KBM-7 (cell line): ENCODE measurements at regions not wholly inside any gene's neighbourhood (a gene's known extent, or its start where the extent isn't known, plus 50 kb on each side); places are given as distances from the start of the nearest gene placed in this dataset.
A peak's percentile ranks its signal among the peaks of the same experiment; 100 is the strongest.

ENCODE experiments used
- DNase-seq: peaks from one replicate; pipeline ENCODE4 v3.0.0-alpha.2; 2015
- in situ Hi-C: fragments of 300-500 bp; cut with MboI; formaldehyde crosslinking; loops from 2 replicates; pipeline ENCODE4 v1.14.3; 2020; ENCODE audit warnings: low sequenced_read_pairs, low pct_unique_long_range_greater_than_20kb, mixed read lengths

DNA sequence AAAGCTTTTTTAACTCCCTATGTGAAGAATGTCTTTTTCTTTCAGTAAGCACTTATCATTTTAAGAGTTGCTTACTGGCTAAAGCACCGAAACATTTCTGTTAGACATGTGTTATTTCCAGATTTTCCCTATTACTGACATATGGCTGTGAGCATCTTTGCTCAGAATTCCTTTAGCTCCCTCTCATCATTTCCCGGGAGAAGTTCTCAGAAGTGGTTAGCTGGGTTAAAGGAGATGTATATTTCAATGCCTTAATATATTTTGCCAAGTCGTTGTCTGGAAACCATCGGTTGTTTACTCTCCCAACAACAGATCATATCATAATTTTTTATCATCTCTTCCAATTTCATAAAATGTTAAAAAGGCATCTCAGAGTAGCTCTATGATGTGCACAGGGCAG is 396.5 kb downstream of the OCA2 start:
- DNase-seq, result no peak
- in situ Hi-C loops, result no loop called here

DNA sequence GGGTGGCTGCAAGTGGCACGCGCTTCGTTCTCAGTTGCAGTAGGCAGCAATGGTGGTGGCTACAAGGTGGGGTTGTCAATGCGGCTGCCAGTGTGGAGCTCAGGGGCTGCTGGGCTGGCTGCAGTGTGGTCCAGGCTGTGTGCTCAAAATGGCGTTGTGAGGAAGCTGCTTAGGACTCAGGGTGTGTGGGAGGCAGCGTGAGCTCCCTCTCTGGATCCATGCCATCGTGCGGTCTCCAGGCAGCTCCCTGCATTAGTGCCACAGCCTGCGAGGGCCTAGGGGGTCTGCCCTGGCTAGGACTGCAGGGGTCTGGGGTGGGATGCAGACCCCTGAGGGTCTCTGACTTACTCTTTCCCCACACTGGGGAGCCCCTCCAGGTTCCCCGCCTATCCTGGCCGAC is 397.2 kb downstream of the OCA2 start:
- in situ Hi-C loops, result no loop called here
- no peak for DNase-seq

DNA sequence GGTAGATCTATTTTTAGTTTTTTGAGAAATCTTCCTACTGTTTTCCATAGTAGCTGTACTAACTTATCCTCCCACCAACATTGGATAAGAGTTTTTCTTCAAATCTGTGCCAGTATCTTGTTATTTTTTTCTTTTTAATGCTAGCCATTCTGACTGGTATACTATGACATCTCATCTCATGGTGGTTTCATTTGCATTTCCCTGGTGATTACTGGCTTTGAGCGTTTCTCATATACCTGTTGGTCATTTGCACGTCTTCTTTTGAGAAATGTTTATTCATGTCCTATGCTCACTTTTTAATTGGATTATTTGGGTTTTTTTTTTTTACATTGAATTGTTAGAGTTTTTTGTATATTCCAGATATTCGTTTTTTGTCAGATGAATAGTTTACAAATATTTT is 398.1 kb downstream of the OCA2 start:
- in situ Hi-C loops, result no loop called here
- no peak for DNase-seq

DNA sequence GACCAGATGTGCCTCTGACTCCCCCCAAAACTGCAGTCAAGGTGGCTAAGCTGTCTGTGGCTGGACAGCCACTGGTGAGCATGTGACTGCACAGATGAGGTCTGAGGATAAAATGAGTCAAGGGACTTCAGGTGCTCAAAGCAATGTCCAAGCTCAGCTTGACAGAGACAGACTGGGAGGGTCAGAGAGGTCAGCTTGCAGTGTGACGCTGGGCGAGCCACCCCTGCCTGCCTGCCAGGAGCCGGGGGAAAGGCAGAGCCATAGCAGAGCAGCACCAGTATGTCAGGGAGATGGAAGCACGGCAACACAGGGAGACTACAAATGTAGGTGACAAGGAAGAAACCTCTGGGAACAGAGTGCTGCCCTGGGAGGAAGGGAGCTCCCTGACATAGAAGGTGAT is 399.4 kb downstream of the OCA2 start:
- DNase-seq, result no peak
- in situ Hi-C loops, result no loop called here

DNA sequence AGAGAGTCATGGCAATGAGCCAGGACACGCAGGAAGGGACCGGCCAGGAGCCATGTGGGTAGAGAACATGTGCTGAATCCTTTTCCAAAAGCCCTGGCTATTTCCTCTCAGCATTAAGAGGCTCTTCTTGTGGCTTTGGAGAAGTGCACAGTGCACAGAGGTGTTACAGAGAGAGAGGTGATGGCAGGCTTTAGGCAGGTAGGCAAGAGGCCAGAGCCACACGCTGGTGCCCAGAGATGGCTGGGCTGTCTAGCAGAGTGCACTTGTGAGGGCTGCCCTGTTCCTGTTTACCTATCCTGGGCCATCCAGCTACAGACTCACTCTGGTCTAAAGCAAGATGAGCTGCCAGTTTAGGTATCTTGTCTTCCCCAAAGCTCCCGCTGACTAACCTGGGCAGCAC is 402.6 kb downstream of the OCA2 start:
- in situ Hi-C loops, result no loop called here
- no peak for DNase-seq

DNA sequence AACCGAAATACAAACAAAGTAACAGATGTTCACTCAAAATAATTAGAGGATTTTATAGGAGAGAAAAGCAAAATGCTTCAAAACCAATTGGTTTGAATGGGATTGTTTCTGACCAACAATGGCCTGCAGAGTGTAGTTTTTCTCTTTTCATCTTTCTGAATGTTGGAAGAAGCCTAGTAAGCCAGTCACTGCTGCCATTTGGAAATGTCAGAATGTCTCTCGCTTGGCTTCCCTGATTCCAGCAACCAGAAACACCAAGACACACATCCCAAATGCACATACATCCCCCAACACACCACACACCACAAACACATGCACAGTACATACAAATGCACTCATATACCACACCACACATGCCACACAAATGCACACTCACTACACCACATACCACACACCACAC is 403.4 kb downstream of the OCA2 start:
- in situ Hi-C loops, result no loop called here
- DNase-seq, result no peak

DNA sequence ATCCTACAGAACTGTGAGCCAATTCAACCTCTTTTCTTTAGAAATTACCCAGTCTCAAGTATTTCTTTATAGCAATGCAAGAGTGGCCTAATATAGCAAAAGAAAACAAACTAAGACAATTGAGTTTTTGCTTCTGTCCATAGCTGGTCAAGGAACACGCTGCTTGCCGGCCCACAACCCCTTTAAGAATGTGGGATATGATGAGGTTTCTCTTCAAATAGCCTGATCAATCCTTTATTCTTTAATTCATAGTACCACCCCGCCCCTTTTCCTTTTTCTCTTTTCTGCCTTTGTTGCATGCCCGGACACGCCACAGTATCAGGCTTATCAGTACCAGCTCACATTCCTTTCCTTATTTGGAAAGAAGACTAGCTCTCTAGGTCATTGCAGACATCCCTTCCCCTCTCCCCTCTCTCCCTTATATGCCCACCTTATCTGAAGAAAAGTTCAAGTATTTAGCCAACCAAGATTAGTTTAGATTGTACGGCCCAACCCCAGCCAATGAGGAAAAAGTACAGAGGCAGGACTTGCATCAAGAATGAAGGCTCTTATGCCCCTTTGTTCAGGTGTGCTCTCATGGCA is 404.5 kb downstream of the OCA2 start:
- in situ Hi-C loops, result no loop called here
- DNase-seq, result peak; percentile 4

DNA sequence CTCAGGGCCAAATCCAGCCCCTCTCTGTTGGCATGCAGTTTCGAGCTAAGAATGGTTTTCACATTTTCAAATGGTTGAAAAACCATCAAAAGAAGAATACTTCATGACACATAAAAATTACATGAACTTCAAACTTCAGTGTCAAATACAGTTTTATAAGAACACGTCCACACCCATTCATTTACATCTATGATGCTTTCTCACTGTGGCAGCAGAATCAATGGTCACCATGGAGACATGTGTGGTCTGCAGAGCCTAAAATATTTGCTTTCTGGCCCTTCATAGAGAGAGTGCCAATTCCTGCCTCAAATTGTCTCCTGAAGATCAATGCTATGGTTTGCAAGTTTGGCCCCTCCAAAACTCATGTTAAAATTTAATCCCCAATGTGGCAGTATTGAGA is 405.8 kb downstream of the OCA2 start:
- DNase-seq, result no peak
- in situ Hi-C loops, result no loop called here

DNA sequence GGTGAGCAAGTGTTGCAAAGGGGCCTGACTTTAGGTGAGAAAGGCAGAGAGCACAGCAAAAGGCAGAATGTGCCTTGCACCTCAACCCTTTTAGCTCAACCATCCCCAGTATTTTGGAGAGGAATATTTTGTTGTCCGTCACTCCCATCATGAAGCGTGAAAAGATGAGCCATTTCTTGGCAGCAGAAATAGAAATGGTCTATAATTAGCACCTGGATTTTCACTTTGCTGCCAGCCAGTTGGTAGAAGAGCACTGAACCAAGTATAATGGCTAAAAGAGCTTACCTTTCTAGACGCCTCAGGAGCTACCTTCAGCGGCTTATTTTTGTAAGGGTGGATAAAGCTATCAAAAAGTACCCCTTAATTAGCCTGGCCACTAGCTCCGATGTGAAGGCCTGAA is 406.7 kb downstream of the OCA2 start:
- no peak for DNase-seq
- in situ Hi-C loops, result no loop called here

DNA sequence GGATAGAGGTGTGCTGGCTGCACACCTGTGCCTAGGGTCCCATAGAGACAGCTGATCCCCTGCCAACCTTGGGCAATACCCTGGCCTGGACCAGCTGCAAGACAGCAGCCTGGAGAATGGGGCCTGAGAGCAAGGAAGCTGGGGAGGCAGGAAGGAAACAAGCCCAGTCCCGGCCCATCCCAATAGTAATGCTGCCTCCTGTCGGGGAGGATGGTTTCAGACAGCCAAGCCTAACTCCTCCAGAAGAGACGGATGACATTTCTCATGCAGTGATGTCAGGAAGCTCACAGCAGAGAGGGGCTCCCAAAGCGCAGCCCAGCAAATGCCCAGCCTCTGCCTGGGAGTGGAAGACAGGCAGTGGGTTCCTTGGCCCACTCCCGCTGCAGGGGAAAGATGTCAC is 408.8 kb downstream of the OCA2 start:
- no peak for DNase-seq

DNA sequence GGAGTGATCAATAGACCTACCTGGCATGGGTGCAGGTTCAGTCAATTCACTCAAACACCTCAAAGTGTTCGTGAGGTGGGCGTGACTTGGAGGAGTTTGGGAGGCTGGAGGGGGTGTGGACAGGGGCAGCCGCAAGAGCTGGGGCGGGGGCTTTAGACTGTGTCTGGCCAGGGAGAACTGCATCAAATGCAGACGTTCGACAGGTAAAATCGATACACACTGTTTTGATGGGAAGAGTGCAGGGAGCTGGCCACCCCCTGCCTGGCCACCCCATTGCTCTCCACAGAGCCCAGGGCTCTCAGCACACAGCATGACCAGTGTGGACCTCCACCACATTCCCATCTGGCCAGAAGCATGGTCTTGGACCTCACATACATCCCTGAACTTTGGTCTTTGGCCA is 412.1 kb downstream of the OCA2 start:
- in situ Hi-C loops, result no loop called here
- no peak for DNase-seq

More for the DNA sequence above, 408.8 kb downstream of the OCA2 start:
- in situ Hi-C loops, result no loop called here

DNA sequence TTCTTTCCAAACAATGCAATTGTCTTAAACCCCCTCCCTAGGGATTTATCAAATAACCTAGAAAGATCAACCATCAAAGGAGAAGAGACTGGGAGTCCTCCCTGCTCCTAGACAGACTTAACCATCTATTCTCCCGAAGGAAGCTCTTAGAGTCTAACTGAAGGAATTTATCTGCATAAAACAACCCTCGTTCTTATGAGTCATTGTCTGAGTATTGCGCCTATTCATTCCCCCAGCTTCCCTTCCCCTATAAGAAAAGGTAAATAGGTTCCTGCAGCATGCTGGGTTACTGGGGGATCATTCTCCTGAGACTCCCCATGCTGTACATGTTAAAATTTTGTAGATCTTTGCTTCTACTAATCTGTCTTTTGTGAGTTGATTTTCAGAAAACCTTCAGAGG is 412.7 kb downstream of the OCA2 start:
- in situ Hi-C loops, result no loop called here
- no peak for DNase-seq

DNA sequence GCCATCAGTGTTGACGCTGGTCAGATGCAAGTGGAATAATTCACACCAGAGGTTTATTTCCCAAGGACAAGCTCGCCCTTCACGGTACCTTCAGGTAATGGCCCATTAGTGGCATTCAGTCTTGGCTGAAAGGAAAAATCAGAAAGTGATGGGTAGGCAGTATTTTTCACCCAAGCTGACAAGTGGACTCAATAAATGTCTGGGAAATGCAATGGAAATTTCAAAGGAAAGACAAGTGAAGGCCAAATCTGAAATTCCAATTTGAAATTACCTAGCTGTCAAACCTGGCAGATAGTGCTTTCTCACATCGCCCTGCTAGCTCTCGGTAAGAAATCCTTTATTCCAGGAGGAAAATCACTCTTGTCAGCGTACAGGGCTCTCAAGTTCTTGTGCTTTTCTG is 413.5 kb downstream of the OCA2 start:
- in situ Hi-C loops, result no loop called here
- DNase-seq, result no peak

DNA sequence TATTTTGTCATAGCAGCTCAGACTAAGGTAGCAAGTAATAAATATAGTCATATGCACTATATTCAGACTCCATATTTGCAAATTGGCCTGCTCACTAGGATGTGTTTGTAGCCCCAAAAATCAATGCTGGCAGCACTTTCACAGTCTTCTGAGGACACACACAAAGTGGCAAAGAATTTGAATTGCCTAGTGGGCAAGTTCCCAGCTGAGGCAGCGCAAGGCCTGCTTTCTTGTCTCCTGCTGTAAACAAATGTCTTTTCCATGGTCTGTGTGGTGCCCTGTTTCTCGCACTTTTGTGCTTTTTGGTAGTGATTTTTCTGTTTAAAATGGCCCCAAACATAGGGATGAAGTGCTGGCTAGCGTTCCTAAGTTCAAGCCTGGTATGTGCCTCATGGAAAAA is 416.0 kb downstream of the OCA2 start:
- no peak for DNase-seq
- in situ Hi-C loops, result no loop called here

DNA sequence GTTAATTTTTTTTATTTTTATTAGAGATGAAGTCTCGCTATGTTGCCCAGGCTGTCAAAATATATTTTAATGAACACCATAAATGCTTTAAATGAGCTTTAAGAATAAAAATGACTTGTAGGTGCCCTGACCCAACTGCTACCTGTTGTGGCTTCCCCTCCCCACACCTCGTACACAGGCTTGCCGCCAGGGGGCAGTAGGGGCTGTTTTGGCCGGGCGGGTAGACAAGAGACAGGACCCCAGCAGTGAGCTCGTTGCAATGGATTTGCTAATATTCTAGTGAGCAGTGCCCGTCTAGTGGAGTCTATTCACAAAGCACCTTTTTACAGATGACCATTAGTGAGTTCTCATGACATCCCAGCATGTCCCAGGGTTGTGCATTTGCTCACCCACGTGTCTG is 418.1 kb downstream of the OCA2 start:
- in situ Hi-C loops, result no loop called here
- DNase-seq, result peak; percentile 53

DNA sequence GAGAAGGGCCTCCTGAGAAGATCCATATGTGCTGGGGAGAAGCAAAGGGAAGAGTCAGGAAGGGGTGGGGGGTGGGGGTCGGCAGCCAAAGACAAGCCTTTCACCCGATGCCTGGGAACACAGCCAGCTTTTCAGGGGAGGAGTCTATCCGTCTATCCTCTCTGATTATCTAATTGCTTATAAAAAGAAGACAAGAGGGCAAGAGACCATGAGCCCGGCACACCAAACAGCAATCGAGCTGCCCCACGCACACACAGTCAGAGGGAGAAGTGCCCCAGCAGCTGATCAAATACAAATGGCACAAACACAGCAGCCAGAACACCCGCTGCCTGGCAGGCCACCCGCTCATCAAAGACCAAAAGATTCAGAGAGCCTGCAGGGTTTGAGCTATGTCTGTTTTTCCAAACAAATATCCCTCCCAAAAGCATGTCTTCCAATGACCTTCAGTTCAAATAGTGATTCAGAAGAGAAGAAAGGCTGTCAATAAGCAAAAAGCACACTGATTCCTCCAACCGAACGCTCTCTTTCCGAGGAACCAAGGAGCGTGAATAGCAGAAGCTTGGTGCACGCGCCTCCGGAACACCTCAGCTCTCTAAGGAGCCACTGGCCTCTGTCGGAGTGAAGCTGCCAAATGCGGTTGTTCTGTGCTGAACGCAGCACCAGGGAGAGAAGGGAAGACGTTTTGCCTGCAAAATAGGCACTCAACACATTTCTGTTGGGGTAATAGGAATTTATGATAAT is 419.2 kb downstream of the OCA2 start:
- no peak for DNase-seq
- in situ Hi-C loops, result no loop called here

DNA sequence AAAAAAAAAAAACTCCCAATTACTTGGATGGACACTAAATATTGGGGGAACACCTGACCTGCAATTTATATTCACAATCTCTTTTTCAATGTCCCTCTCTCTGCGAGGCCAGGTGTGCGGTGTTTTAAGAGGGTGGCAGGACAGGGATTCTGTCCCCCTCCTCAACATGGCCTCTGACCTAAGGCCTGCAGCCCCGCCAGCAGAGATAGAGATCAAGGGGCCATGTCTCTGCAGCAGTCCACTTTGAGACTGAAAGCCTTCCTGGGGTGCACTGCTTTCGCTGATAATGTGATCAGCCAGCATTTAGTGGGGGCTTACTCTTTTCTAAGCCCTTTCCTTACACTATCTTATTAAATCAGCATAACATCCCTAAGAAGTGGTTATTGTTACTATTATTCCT is 419.9 kb downstream of the OCA2 start:
- DNase-seq, result no peak
- in situ Hi-C loops, result no loop called here

DNA sequence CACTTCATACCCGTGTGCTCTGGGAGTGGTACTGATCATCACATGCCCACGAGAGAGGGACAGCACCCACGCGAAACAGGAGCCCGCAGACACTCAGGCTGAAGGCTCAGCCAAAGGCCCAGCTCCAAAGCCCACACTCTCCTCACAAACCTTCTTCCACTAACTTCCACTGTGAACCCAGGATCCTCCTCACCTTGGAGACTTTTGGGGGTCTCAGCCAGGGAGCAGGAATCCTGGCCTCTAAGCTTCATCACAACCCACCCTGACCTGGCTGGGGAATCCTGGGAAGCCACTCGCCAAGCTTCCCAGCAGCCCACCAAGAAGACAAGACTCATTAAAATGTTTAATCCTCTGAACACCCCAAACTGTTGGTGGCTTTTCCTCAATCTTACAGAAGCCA is 421.2 kb downstream of the OCA2 start:
- no peak for DNase-seq
- in situ Hi-C loops, result no loop called here

DNA sequence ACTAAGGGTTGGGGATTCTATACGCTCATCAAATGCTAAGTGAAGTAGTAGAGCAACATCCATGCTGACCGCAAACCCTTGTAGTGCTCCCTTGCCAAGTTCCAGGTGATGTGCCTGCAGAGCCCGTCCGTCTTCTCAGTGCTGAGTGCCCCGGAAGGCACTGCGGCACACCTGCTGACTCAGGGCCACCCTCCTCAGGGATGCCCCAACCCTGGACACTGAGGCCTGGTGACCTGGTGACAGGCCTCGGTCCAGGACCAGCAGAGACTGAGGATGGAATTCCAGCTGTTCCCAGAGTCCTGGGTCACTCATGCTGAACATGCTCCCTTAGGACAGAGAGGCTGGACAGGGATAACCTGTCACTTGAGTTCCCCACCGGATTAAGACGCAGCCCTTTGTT is 422.5 kb downstream of the OCA2 start:
- in situ Hi-C loops, result no loop called here
- no peak for DNase-seq

DNA sequence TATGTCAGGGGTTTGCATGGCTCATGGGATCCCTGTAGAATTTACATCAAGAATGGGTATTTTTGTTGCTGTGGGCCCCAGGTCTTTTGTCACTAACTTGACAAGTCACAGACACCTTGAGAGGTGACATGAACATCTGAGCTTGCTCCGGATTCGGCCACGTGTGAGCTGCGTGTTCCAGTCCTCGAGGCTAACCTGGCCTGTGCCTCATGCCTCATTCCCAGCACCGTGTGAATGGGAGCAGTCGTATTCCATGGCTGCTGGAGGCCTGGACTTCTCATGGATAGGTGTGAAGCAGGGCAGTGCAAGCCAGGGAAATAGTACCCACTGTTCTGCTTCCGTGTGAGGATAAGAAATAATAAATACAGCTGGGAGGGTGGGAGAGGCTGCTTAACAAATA is 423.5 kb downstream of the OCA2 start:
- DNase-seq, result no peak
- in situ Hi-C loops, result no loop called here

DNA sequence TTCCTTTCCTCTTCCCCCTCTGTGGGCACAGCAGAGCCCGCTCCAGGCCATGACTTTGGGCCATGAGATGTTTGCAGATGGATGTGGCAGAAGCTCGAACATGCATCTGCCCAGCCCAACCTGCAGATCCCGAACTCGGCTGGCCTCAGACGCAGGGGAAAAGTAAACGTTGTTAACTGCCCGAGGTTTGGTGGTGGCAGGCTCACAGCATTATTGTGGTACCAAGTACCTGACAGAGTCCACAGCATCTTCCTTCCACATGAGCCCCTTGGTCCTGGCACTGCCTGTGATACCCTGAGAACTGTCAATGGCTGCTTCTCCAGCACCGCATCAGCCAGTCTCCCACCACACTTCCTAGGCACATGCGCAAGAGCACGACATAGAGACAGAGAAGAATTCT is 424.3 kb downstream of the OCA2 start:
- DNase-seq, result no peak
- in situ Hi-C loops, result no loop called here
